ENCODE measurements at regions not wholly inside any gene's neighbourhood (a gene's known extent, or its start where the extent isn't known, plus 50 kb on each side); places are given as distances from the start of the nearest gene placed in this dataset.
"Not testable (repeated sequence)": the region's sequence is repeated elsewhere in the genome, so short reads cannot be mapped to it uniquely, and the experiment has no call there.

GRCh38 chr10:29811751-29812427 lies 177.1 kb upstream of the SVIL start (continued):
- TF ChIP-seq CTCF (IDR thresholded peaks at IDR 0.05) = no peak
- TF ChIP-seq MAX (IDR thresholded peaks at IDR 0.05; ENCODE audit: low read depth) = peak; percentile 77
- TF ChIP-seq FOXM1 (IDR thresholded peaks at IDR 0.05; ENCODE audit: low read depth) = peak; percentile 83; the same call in 1 of the 2 replicates

- Histone ChIP-seq H3K9me2 (no peaks in the 10 kb centered on the region), H3K79me2 (ENCODE audit: insufficient read depth) (no peaks in the 10 kb centered on the region), H3K27me3 (ENCODE audit: insufficient read depth) (no peaks in the 10 kb centered on the region), H3K4me1 (ENCODE audit: control insufficient read depth in 1 of 2, insufficient read depth in 2 of 2, low read depth in 1 of 2, low read length in 1 of 2) (peaks cover 15 to 27% of the 10 kb centered on the region in 2 experiments), H4K20me1 (ENCODE audit: insufficient read depth) (no peaks in the 10 kb centered on the region), H3K36me3 (replicated peaks in 1 of 2; ENCODE audit: control insufficient read depth in 1 of 2, insufficient read depth in 2 of 2, low read length in 1 of 2) (no peaks in the 10 kb centered on the region), H3K9ac (no peak overlapping the region), H3K4me3 (ENCODE audit: low read depth in 2 of 2, low read length in 1 of 2) (no peak overlapping the region), H3K27ac (ENCODE audit: low read depth in 2 of 2, low read length in 1 of 2) (peak overlapping the region; percentile 77 to 80; a peak in 2 of 4 replicates), H3K9me3 (no peaks in the 10 kb centered on the region), H3F3A (replicated peaks; ENCODE audit: insufficient read depth) (peaks cover 9% of the 10 kb centered on the region), H2AFZ (ENCODE audit: low read depth) (no peak overlapping the region), H3K4me2 (no peak overlapping the region)
- ChIA-PET POLR2A (no interaction called here), CTCF (interaction anchor here (0.6 kb wide), 1 partner anchor 219 kb away, joined by 3 read pairs; no protein-coding TSS in a partner anchor)
- WGBS (ENCODE audit: low lambda C conversion rate) = 96% methylated on average over 2 of the region's 2 CpGs
- no peak for DNase-seq
- TF ChIP-seq CTCF (IDR thresholded peaks at IDR 0.05) (no peak), RFX5 (IDR thresholded peaks at IDR 0.05; ENCODE audit: low read length) (no peak), USF1 (IDR thresholded peaks at IDR 0.05; ENCODE audit: borderline replicate concordance, low read depth) (no peak), FOXM1 (IDR thresholded peaks at IDR 0.05; ENCODE audit: low read depth) (no peak), REST (IDR thresholded peaks at IDR 0.05; ENCODE audit: low read depth, low read length) (no peak), ZBTB33 (IDR thresholded peaks at IDR 0.05; ENCODE audit: borderline replicate concordance, low read depth) (no peak)
These were observed 176.0 kb upstream of the SVIL start for GRCh38 chr10:29810816-29811215.

GRCh38 chr10:29810231-29810630 lies 175.5 kb upstream of the SVIL start:
- WGBS (ENCODE audit: low lambda C conversion rate) = 97% methylated on average over 3 of the region's 3 CpGs
- POLR2A ChIA-PET = not testable (repeated sequence)

More at GRCh38 chr10:29810231-29810630, 175.5 kb upstream of the SVIL start:
- H3K9ac ChIP-seq; CTCF ChIA-PET; H3K4me2 ChIP-seq; H4K20me1 ChIP-seq (ENCODE audit: insufficient read depth); H3K4me3 ChIP-seq (ENCODE audit: low read depth in 2 of 2, low read length in 1 of 2); H3K9me3 ChIP-seq; H3K27ac ChIP-seq (ENCODE audit: low read depth in 2 of 2, low read length in 1 of 2); H3K79me2 ChIP-seq (ENCODE audit: insufficient read depth); H3K9me2 ChIP-seq; H3K36me3 ChIP-seq (replicated peaks in 1 of 2; ENCODE audit: control insufficient read depth in 1 of 2, insufficient read depth in 2 of 2, low read length in 1 of 2); DNase-seq; H3K27me3 ChIP-seq (ENCODE audit: insufficient read depth); H2AFZ ChIP-seq (ENCODE audit: low read depth): not testable (repeated sequence)
- Histone ChIP-seq H3F3A (replicated peaks; ENCODE audit: insufficient read depth) (peaks cover 12% of the 10 kb centered on the region), H3K4me1 (ENCODE audit: control insufficient read depth in 1 of 2, insufficient read depth in 2 of 2, low read depth in 1 of 2, low read length in 1 of 2) (peaks cover 15 to 31% of the 10 kb centered on the region in 2 experiments)

Measured in SK-N-SH (cell line).